ENCODE measurements at regions not wholly inside any gene's neighbourhood (a gene's known extent, or its start where the extent isn't known, plus 50 kb on each side); places are given as distances from the start of the nearest gene placed in this dataset.
A peak's percentile ranks its signal among the peaks of the same experiment; 100 is the strongest.

DNA sequence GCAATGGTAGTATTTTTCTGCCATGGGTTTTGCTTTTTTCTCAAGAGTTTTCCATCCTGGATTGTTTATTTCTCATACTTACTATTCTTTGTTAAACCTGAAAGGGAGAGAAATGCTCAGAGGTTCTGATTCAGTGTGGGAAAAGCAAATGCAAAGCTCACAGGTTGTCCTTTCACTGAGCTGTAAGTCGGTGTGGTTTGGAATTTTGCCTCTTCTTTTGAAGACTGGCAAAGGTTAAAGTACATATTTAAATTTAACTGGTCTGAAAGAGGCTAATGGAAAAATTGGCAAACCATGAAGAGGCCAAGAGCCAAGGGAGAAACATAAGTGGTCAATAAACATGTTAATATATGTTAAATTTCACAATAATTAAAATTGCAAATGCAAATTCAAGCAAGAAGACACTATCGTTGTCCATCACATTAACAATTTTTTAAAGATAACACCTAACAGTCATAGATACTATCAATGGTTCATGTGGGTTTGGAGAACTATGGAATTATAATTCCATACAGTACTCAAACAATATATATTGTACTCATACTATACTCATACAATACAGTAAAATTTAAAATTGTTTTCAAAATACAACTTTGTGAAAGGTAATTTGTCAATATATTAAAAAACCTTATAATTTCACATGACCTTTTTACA lies 246.8 kb upstream of the STT3B start:
- no peak overlapping the region for H3K4me3 ChIP-seq (ENCODE audit: low read length)
- no peak for TF ChIP-seq CTCF (IDR thresholded peaks at IDR 0.05; ENCODE audit: insufficient read depth, low read depth, low read length, missing control alignments)
- no peak for DNase-seq (ENCODE audit: low read depth)

- H3K4me3 ChIP-seq (ENCODE audit: low read length) = no peak overlapping the region
- no peak for TF ChIP-seq CTCF (IDR thresholded peaks at IDR 0.05; ENCODE audit: insufficient read depth, low read depth, low read length, missing control alignments)
- DNase-seq (ENCODE audit: low read depth) = no peak
These were observed 244.5 kb upstream of the STT3B start for GRCh38 chr3:31288224-31288623.

DNA sequence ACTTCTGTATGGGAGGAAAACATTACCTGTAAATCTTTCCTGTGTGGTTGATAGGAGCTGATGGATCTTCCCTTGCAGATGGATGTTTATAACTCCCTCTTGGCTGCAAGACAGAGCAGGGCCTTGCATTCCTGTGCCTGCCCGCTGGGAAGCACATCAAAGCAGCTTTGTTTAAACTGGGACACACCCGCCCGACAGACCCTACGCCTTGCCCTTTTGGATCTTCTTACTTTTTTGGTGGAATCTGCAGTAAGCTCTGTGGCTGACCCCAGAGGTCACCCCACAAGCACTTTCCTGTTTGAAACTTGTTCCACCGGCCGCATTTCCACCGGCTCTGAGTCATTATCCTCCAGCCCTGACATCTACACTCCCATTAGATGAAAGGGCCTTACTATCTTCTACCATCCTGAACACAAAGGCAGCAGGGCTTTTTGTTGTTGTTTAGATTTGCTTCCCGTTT lies 244.1 kb upstream of the STT3B start:
- H3K4me3 ChIP-seq (ENCODE audit: low read length) = no peak overlapping the region
- no peak for TF ChIP-seq CTCF (IDR thresholded peaks at IDR 0.05; ENCODE audit: insufficient read depth, low read depth, low read length, missing control alignments)
- peak; percentile 94 for DNase-seq (ENCODE audit: low read depth)

DNA sequence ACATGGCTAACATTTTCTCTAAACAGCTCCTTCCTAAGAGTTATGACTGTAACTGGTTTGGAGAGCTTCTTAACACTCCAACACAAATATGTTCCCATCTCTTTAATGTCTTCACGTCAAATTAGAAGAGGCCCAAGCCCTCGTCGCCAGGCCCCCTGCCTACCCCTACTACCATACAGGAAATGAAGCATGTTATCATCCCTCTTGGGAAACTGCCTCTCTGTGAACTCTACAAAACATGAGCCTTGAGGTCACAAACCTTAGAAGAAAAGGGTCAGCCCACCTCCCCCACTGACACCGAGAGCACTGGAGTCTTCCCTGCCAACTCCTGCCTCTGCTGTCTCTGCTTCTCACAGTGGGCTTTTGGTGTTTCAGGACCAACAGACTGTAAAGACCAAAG lies 243.1 kb upstream of the STT3B start:
- no peak overlapping the region for H3K4me3 ChIP-seq (ENCODE audit: low read length)
- no peak for TF ChIP-seq CTCF (IDR thresholded peaks at IDR 0.05; ENCODE audit: insufficient read depth, low read depth, low read length, missing control alignments)
- DNase-seq (ENCODE audit: low read depth) = no peak

DNA sequence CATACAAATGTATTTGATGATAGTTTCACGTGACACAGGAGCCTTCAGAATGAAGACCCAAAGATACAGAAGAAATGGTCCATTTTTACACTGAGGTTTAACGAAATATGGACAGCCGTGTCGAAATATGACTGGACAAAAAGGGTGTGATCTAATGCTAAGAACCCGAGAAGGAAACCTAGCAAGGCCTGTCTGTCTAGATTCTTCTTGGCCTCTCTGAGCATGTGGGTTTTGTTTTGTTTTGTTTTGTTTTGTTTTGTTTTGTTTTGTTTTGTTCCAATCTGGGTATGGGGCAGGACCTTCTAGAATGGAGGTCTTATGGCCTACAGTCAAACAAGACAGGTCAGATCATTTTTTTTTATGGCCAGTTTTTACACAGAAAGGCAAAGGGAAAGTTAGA lies 242.7 kb upstream of the STT3B start:
- DNase-seq (ENCODE audit: low read depth) = peak; percentile 64
- TF ChIP-seq CTCF (IDR thresholded peaks at IDR 0.05; ENCODE audit: insufficient read depth, low read depth, low read length, missing control alignments) = no peak
- no peak overlapping the region for H3K4me3 ChIP-seq (ENCODE audit: low read length)

DNA sequence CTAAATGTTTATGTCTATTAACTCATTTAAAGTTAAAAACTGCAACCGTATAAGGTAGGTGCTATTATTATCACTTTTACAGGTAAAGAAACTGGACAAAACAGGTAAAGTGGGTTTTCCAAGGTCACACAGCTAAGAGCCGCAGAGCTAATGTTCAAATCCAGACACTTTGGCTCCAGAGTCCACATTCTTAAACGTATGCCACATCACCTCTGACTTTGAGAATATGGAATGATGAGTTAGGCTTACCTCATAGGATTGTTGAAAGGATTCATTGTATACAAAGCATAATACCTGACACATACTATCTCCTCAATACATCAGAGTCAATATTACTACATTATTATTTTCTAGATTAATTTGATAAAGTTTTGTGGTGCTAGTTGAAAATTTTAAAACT lies 240.9 kb upstream of the STT3B start:
- no peak overlapping the region for H3K4me3 ChIP-seq (ENCODE audit: low read length)
- TF ChIP-seq CTCF (IDR thresholded peaks at IDR 0.05; ENCODE audit: insufficient read depth, low read depth, low read length, missing control alignments) = no peak
- DNase-seq (ENCODE audit: low read depth) = peak; percentile 67

All from epithelial cell of esophagus (primary cell).